GM23338 (cell line): ENCODE measurements at regions not wholly inside any gene's neighbourhood (a gene's known extent, or its start where the extent isn't known, plus 50 kb on each side); places are given as distances from the start of the nearest gene placed in this dataset.

Experiments
- EZH2 ChIP-seq: fragments of 200-600 bp; sonication (generic); IDR thresholded peaks from one replicate; pipeline ENCODE4 v1.8.0; 2017; ENCODE audit warnings: antibody characterized with exemption, mild to moderate bottlenecking, low read depth; ENCODE audit not compliant: unreplicated experiment
- JUNB ChIP-seq: IDR thresholded peaks from one replicate; pipeline ENCODE4 v1.6.1; 2016; ENCODE audit warnings: antibody characterized with exemption; ENCODE audit not compliant: unreplicated experiment
- POLR2AphosphoS5 ChIP-seq: IDR thresholded peaks from 2 replicates; pipeline ENCODE4 v1.6.1; 2016; ENCODE audit warnings: antibody characterized with exemption, low read depth
- REST ChIP-seq: IDR thresholded peaks from one replicate; pipeline ENCODE4 v1.6.1; 2018; ENCODE audit warnings: antibody characterized with exemption; ENCODE audit not compliant: unreplicated experiment
- ZNF462 ChIP-seq: fragments of 250-450 bp; sonication (Bioruptor Pico); IDR thresholded peaks from 2 replicates; pipeline ENCODE4 v1.5.0; 2020; ENCODE audit warnings: mild to moderate bottlenecking, moderate library complexity
- TF ChIP-seq, protein P1 (sequence below), 2 experiments: fragments of 200-600 bp in 1 of 2; sonication (generic) in 1 of 2; conservative IDR thresholded peaks; 2 replicates each; pipeline versions ENCODE4 v1.5.1 to v1.6.1; 2016 to 2017; ENCODE audit warnings: antibody characterized with exemption in 2 of 2, low read depth in 2 of 2, mild to moderate bottlenecking in 2 of 2, moderate library complexity in 1 of 2

DNA sequence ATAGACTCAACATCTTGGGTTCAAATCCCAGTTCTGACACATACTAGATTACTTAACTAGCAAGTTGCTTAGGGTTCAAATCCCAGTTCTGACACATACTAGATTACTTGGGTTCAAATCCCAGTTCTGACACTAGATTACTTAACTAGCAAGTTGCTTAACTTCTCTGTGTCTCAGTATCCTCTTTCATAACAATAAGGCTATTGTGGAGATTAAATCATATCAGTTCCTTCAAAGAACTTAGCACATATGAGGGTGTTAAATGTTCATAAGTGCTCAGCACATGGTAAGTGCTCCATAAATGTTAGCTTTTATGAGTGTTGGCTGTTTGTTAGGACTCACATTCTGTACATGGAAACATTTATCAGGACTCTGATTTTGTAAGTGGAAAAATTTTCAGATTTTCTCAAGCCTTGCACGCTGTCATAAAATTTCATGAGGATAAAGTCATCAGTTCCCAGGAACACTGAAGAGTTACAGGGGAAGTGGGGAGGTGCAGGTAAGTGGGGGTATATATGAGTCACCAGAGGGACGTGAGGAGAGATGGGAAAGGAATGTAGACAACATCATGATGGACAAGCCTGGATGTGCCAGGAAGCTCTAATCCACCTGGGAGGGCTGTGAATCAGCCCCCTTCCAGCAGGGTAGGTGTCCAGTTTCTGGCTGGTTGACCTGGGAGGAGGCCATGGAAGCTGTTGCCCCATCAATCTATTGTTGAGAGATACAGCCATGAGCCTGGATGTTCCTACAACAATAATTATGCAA, 532.2 kb upstream of the WWC1 start (continued):
- TF ChIP-seq ZNF462 (CRISPR knock-in tag) (no peak), JUNB (no peak), EZH2 (no peak), POLR2AphosphoS5 (no peak), REST (no peak)
- TF ChIP-seq, protein P1, sequence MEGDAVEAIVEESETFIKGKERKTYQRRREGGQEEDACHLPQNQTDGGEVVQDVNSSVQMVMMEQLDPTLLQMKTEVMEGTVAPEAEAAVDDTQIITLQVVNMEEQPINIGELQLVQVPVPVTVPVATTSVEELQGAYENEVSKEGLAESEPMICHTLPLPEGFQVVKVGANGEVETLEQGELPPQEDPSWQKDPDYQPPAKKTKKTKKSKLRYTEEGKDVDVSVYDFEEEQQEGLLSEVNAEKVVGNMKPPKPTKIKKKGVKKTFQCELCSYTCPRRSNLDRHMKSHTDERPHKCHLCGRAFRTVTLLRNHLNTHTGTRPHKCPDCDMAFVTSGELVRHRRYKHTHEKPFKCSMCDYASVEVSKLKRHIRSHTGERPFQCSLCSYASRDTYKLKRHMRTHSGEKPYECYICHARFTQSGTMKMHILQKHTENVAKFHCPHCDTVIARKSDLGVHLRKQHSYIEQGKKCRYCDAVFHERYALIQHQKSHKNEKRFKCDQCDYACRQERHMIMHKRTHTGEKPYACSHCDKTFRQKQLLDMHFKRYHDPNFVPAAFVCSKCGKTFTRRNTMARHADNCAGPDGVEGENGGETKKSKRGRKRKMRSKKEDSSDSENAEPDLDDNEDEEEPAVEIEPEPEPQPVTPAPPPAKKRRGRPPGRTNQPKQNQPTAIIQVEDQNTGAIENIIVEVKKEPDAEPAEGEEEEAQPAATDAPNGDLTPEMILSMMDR (conservative IDR thresholded peaks at IDR 0.05; ENCODE audit: low read depth in 2 of 2), result no peak
